Mammary epithelial cell (primary cell): ENCODE measurements at regions not wholly inside any gene's neighbourhood (a gene's known extent, or its start where the extent isn't known, plus 50 kb on each side); places are given as distances from the start of the nearest gene placed in this dataset.

Experiments
- CTCF ChIP-seq, 2 donors: IDR thresholded peaks in 1 of 2; conservative IDR thresholded peaks in 1 of 2; 2 replicates each; pipeline ENCODE4 v1.5.1; 2011 to 2012; ENCODE audit warnings: inconsistent platforms in 2 of 2, low read length in 2 of 2, mild to moderate bottlenecking in 2 of 2, control low read depth in 1 of 2, low read depth in 1 of 2; ENCODE audit not compliant: insufficient read depth in 1 of 2; ENCODE audit errors: extremely low read depth in 1 of 2
- EZH2 ChIP-seq: IDR thresholded peaks from 2 replicates; pipeline ENCODE4 v1.6.1; 2012; ENCODE audit warnings: low read length, inconsistent platforms, borderline replicate concordance

GRCh38 chr1:68291688-68292384 lies 59.5 kb upstream of the WLS start:
- TF ChIP-seq CTCF (conservative IDR thresholded peaks at IDR 0.05 in 1 of 2, IDR thresholded peaks at IDR 0.05 in 1 of 2; ENCODE audit: extremely low read depth in 1 of 2, insufficient read depth in 1 of 2, low read depth in 1 of 2, low read length in 2 of 2) = no peak
- TF ChIP-seq EZH2 = no peak
